ENCODE measurements at regions not wholly inside any gene's neighbourhood (a gene's known extent, or its start where the extent isn't known, plus 50 kb on each side); places are given as distances from the start of the nearest gene placed in this dataset.

GRCh38 chr5:86030753-86031152, 587.0 kb upstream of the COX7C start:
- DNase-seq (ENCODE audit: low spot score) = no peak

- DNase-seq (ENCODE audit: low spot score) = no peak
These were observed 579.2 kb upstream of the COX7C start for GRCh38 chr5:86038566-86038965.

- no peak for DNase-seq (ENCODE audit: low spot score)
These were observed 578.4 kb upstream of the COX7C start for GRCh38 chr5:86039351-86039750.

- DNase-seq (ENCODE audit: low spot score) = no peak
These were observed 547.0 kb upstream of the COX7C start for GRCh38 chr5:86070719-86071118.

GRCh38 chr5:86074297-86074696, 543.4 kb upstream of the COX7C start:
- DNase-seq (ENCODE audit: low spot score) = no peak

- DNase-seq (ENCODE audit: low spot score) = no peak
These were observed 542.6 kb upstream of the COX7C start for GRCh38 chr5:86075139-86075538.

- no peak for DNase-seq (ENCODE audit: low spot score)
These were observed 522.6 kb upstream of the COX7C start for GRCh38 chr5:86095092-86095491.

GRCh38 chr5:86101966-86102365, 515.8 kb upstream of the COX7C start:
- DNase-seq (ENCODE audit: low spot score) = no peak

- DNase-seq (ENCODE audit: low spot score) = no peak
These were observed 508.9 kb upstream of the COX7C start for GRCh38 chr5:86108825-86109224.

GRCh38 chr5:86112249-86112648, 505.5 kb upstream of the COX7C start:
- no peak for DNase-seq (ENCODE audit: low spot score)

- no peak for DNase-seq (ENCODE audit: low spot score)
These were observed 502.6 kb upstream of the COX7C start for GRCh38 chr5:86115164-86115563.

- no peak for DNase-seq (ENCODE audit: low spot score)
These were observed 499.2 kb upstream of the COX7C start for GRCh38 chr5:86118542-86118941.

GRCh38 chr5:86124333-86124732, 493.4 kb upstream of the COX7C start:
- no peak for DNase-seq (ENCODE audit: low spot score)

GRCh38 chr5:86125731-86126601, 491.8 kb upstream of the COX7C start:
- DNase-seq (ENCODE audit: low spot score) = no peak

- DNase-seq (ENCODE audit: low spot score) = no peak
These were observed 490.0 kb upstream of the COX7C start for GRCh38 chr5:86127696-86128095.

- DNase-seq (ENCODE audit: low spot score) = no peak
These were observed 488.7 kb upstream of the COX7C start for GRCh38 chr5:86129009-86129408.

GRCh38 chr5:86137297-86137696, 480.4 kb upstream of the COX7C start:
- DNase-seq (ENCODE audit: low spot score) = no peak

- no peak for DNase-seq (ENCODE audit: low spot score)
These were observed 473.9 kb upstream of the COX7C start for GRCh38 chr5:86143837-86144236.

- no peak for DNase-seq (ENCODE audit: low spot score)
These were observed 464.7 kb upstream of the COX7C start for GRCh38 chr5:86152988-86153560.

GRCh38 chr5:86155796-86156195, 461.9 kb upstream of the COX7C start:
- no peak for DNase-seq (ENCODE audit: low spot score)

- no peak for DNase-seq (ENCODE audit: low spot score)
These were observed 447.5 kb upstream of the COX7C start for GRCh38 chr5:86170194-86170593.

GRCh38 chr5:86175224-86175623, 442.5 kb upstream of the COX7C start:
- no peak for DNase-seq (ENCODE audit: low spot score)

- DNase-seq (ENCODE audit: low spot score) = no peak
These were observed 418.5 kb upstream of the COX7C start for GRCh38 chr5:86199287-86199686.

GRCh38 chr5:86228147-86228546, 389.6 kb upstream of the COX7C start:
- no peak for DNase-seq (ENCODE audit: low spot score)

Measured in HuH-7 (cell line).